ENCODE measurements at regions not wholly inside any gene's neighbourhood (a gene's known extent, or its start where the extent isn't known, plus 50 kb on each side); places are given as distances from the start of the nearest gene placed in this dataset.
A peak's percentile ranks its signal among the peaks of the same experiment; 100 is the strongest.
"Not testable (repeated sequence)": the region's sequence is repeated elsewhere in the genome, so short reads cannot be mapped to it uniquely, and the experiment has no call there.

DNA sequence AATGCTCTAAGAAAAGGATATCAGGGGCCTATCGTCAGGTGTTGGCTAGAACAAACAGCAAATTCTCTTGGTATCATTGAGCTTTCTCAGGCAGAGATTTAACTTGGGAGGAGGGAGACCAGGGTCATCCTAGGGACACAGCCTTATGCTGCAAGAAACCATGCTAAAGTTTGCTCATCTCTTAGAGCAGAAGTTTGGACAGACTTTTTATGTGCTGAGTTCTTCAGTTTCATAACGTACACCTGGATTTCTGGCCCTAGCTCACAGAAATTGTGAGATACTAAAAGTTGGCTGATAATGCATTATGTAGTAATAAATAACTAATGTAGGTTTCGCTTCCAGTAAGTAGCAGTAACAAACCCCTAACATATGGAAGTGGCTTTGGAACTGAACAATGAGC lies 1359.8 kb upstream of the CDH9 start:
- Histone ChIP-seq H3K27ac (ENCODE audit: low read depth, low read length) (no peak overlapping the region), H3K27me3 (ENCODE audit: control insufficient read depth, insufficient read depth, low read length) (no peaks in the 10 kb centered on the region), H3K9me3 (ENCODE audit: control insufficient read depth, insufficient read depth, low read length) (no peaks in the 10 kb centered on the region), H3K4me1 (ENCODE audit: control insufficient read depth, insufficient read depth, low read length) (no peaks in the 10 kb centered on the region), H3K36me3 (ENCODE audit: control insufficient read depth, insufficient read depth, low read length) (no peaks in the 10 kb centered on the region), H3K4me3 (ENCODE audit: low read depth, low read length) (no peak overlapping the region)
- no CpG with 5 or more reads among the region's 3 CpGs for WGBS (ENCODE audit: insufficient coverage)
- DNase-seq (ENCODE audit: low read depth in 4 of 6, low spot score in 6 of 6) = no peak

DNA sequence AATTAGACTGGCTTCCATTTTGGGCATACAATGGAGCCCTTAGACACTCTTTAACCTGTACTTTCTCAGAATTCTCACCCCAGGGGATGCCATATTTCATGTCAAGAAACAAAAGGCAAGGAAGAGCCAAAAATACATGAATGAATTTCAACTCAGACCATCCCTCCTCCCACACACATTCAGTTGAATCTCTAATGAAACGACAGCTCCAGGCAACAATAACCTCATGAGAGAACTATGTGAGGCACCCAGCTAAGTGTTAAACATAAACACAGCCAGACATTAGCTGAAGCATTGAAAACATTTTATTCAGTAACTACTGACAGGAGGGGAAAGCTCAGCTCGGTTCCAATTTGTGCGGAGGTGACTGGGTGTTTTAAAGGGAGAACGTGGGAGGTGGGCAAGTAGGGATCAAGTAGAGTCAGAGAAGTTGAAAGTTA lies 1359.1 kb upstream of the CDH9 start:
- Histone ChIP-seq H3K4me1 (ENCODE audit: control insufficient read depth, insufficient read depth, low read length) (no peaks in the 10 kb centered on the region), H3K27me3 (ENCODE audit: control insufficient read depth, insufficient read depth, low read length) (no peaks in the 10 kb centered on the region), H3K4me3 (ENCODE audit: low read depth, low read length) (no peak overlapping the region), H3K36me3 (ENCODE audit: control insufficient read depth, insufficient read depth, low read length) (no peaks in the 10 kb centered on the region), H3K9me3 (ENCODE audit: control insufficient read depth, insufficient read depth, low read length) (no peaks in the 10 kb centered on the region), H3K27ac (ENCODE audit: low read depth, low read length) (peak overlapping the region; percentile 47)
- DNase-seq (ENCODE audit: low read depth in 4 of 6, low spot score in 6 of 6) = peak in 3 of 6 donors; percentile 2 to 35 (median 34)
- 14% methylated on average over 4 of the region's 4 CpGs for WGBS (ENCODE audit: insufficient coverage)

DNA sequence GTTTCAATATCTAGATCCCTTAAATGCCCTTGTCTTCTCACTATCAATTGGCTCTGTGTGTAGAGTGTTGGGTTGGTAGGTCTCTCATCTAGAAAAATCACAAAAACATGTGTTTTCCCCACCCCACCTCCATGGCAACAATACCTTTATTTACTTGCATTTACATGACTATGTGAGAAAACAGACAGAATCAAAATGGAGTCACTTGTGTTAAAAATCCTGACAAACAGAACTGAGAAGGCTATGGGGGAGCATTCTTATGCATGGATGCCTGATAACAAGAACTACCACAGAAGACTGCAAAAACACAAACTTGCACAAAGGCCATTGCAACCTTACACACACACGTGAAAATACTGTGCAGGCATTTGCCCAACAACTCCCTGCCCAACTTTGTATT lies 1352.9 kb upstream of the CDH9 start:
- no peak overlapping the region for H3K27ac ChIP-seq (ENCODE audit: low read depth, low read length)
- DNase-seq (ENCODE audit: low read depth in 4 of 6, low spot score in 6 of 6) = no peak
- H3K4me3 ChIP-seq (ENCODE audit: low read depth, low read length) = no peak overlapping the region
- H3K27me3 ChIP-seq (ENCODE audit: control insufficient read depth, insufficient read depth, low read length) = no peaks in the 10 kb centered on the region
- no peaks in the 10 kb centered on the region for H3K36me3 ChIP-seq (ENCODE audit: control insufficient read depth, insufficient read depth, low read length)
- WGBS (ENCODE audit: insufficient coverage) = 45% methylated on average over 1 of the region's 1 CpG
- no peaks in the 10 kb centered on the region for H3K4me1 ChIP-seq (ENCODE audit: control insufficient read depth, insufficient read depth, low read length)
- H3K9me3 ChIP-seq (ENCODE audit: control insufficient read depth, insufficient read depth, low read length) = no peaks in the 10 kb centered on the region

DNA sequence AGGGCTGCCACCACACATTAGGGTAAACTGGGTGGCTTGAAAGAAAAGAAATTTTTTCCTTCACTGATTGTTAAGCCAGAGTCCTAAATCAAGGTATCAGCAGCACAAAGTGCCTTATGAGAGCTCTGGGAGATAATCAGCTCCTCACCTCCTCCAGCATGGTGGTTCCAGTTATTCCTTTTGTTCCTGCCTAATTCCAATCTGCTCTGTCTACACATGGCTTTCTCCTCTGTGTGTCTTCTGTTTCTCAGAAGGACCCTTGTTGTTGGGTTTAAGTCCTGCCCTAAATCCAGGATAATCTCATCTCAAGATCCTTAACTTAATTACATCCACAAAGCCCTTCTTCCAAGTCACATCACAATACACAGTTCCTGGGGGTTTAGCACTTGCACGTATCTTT lies 1352.0 kb upstream of the CDH9 start:
- no peak for DNase-seq (ENCODE audit: low read depth in 4 of 6, low spot score in 6 of 6)
- H3K4me1 ChIP-seq (ENCODE audit: control insufficient read depth, insufficient read depth, low read length) = no peaks in the 10 kb centered on the region
- H3K9me3 ChIP-seq (ENCODE audit: control insufficient read depth, insufficient read depth, low read length) = no peaks in the 10 kb centered on the region
- no peaks in the 10 kb centered on the region for H3K27me3 ChIP-seq (ENCODE audit: control insufficient read depth, insufficient read depth, low read length)
- no peak overlapping the region for H3K4me3 ChIP-seq (ENCODE audit: low read depth, low read length)
- WGBS (ENCODE audit: insufficient coverage) = no CpG with 5 or more reads among the region's 1 CpG
- H3K27ac ChIP-seq (ENCODE audit: low read depth, low read length) = no peak overlapping the region
- no peaks in the 10 kb centered on the region for H3K36me3 ChIP-seq (ENCODE audit: control insufficient read depth, insufficient read depth, low read length)

- H3K36me3 ChIP-seq (ENCODE audit: control insufficient read depth, insufficient read depth, low read length); H3K9me3 ChIP-seq (ENCODE audit: control insufficient read depth, insufficient read depth, low read length); H3K27ac ChIP-seq (ENCODE audit: low read depth, low read length); H3K27me3 ChIP-seq (ENCODE audit: control insufficient read depth, insufficient read depth, low read length); H3K4me3 ChIP-seq (ENCODE audit: low read depth, low read length); H3K4me1 ChIP-seq (ENCODE audit: control insufficient read depth, insufficient read depth, low read length); DNase-seq (ENCODE audit: low read depth in 4 of 6, low spot score in 6 of 6): not testable (repeated sequence)
- WGBS (ENCODE audit: insufficient coverage) = 100% methylated on average over 1 of the region's 3 CpGs
These were observed 1351.3 kb upstream of the CDH9 start for GRCh38 chr5:28389727-28390126.

DNA sequence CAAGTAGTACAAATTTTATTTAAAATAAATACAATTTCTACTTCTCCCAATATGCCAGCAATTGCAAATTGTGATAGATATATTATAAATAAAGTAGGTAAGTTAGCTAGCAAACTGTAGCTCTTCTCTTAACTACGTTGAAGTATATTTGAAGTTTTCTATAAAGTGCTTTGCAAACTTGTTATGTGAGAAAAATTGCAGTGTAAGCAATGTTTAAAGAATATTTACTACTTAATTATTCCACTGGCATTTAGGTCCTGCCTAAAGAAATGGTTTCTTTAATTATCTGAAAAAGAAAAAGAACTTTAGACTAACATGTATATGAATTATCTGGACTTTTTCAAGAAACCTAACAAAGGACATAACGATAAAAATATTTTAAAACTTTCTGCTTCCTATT lies 1350.0 kb upstream of the CDH9 start:
- no peaks in the 10 kb centered on the region for H3K36me3 ChIP-seq (ENCODE audit: control insufficient read depth, insufficient read depth, low read length)
- H3K9me3 ChIP-seq (ENCODE audit: control insufficient read depth, insufficient read depth, low read length) = no peaks in the 10 kb centered on the region
- no CpG with 5 or more reads among the region's 2 CpGs for WGBS (ENCODE audit: insufficient coverage)

GRCh38 chr5:28386712-28387111 lies 1348.3 kb upstream of the CDH9 start:
- H3K4me1 ChIP-seq (ENCODE audit: control insufficient read depth, insufficient read depth, low read length) = no peaks in the 10 kb centered on the region
- no peak for DNase-seq (ENCODE audit: low read depth in 4 of 6, low spot score in 6 of 6)
- no peak overlapping the region for H3K4me3 ChIP-seq (ENCODE audit: low read depth, low read length)
- no peaks in the 10 kb centered on the region for H3K36me3 ChIP-seq (ENCODE audit: control insufficient read depth, insufficient read depth, low read length)
- H3K27me3 ChIP-seq (ENCODE audit: control insufficient read depth, insufficient read depth, low read length) = no peaks in the 10 kb centered on the region
- no peaks in the 10 kb centered on the region for H3K9me3 ChIP-seq (ENCODE audit: control insufficient read depth, insufficient read depth, low read length)
- no peak overlapping the region for H3K27ac ChIP-seq (ENCODE audit: low read depth, low read length)
- WGBS (ENCODE audit: insufficient coverage) = no CpG with 5 or more reads among the region's 2 CpGs

More for the DNA sequence above, 1350.0 kb upstream of the CDH9 start:
- Histone ChIP-seq H3K27me3 (ENCODE audit: control insufficient read depth, insufficient read depth, low read length) (no peaks in the 10 kb centered on the region), H3K4me3 (ENCODE audit: low read depth, low read length) (no peak overlapping the region), H3K27ac (ENCODE audit: low read depth, low read length) (no peak overlapping the region), H3K4me1 (ENCODE audit: control insufficient read depth, insufficient read depth, low read length) (no peaks in the 10 kb centered on the region)
- no peak for DNase-seq (ENCODE audit: low read depth in 4 of 6, low spot score in 6 of 6)

- Histone ChIP-seq H3K4me3 (ENCODE audit: low read depth, low read length) (no peak overlapping the region), H3K27ac (ENCODE audit: low read depth, low read length) (no peak overlapping the region), H3K36me3 (ENCODE audit: control insufficient read depth, insufficient read depth, low read length) (no peaks in the 10 kb centered on the region), H3K9me3 (ENCODE audit: control insufficient read depth, insufficient read depth, low read length) (no peaks in the 10 kb centered on the region), H3K4me1 (ENCODE audit: control insufficient read depth, insufficient read depth, low read length) (no peaks in the 10 kb centered on the region), H3K27me3 (ENCODE audit: control insufficient read depth, insufficient read depth, low read length) (no peaks in the 10 kb centered on the region)
- 100% methylated on average over 1 of the region's 2 CpGs for WGBS (ENCODE audit: insufficient coverage)
- DNase-seq (ENCODE audit: low read depth in 4 of 6, low spot score in 6 of 6) = no peak
These were observed 1341.8 kb upstream of the CDH9 start for GRCh38 chr5:28380167-28380566.

- Histone ChIP-seq H3K27ac (ENCODE audit: low read depth, low read length) (no peak overlapping the region), H3K4me1 (ENCODE audit: control insufficient read depth, insufficient read depth, low read length) (no peaks in the 10 kb centered on the region), H3K9me3 (ENCODE audit: control insufficient read depth, insufficient read depth, low read length) (no peaks in the 10 kb centered on the region), H3K27me3 (ENCODE audit: control insufficient read depth, insufficient read depth, low read length) (no peaks in the 10 kb centered on the region), H3K4me3 (ENCODE audit: low read depth, low read length) (no peak overlapping the region), H3K36me3 (ENCODE audit: control insufficient read depth, insufficient read depth, low read length) (no peaks in the 10 kb centered on the region)
- 60% methylated on average over 1 of the region's 3 CpGs for WGBS (ENCODE audit: insufficient coverage)
- DNase-seq (ENCODE audit: low read depth in 4 of 6, low spot score in 6 of 6) = no peak
These were observed 1336.1 kb upstream of the CDH9 start for GRCh38 chr5:28374492-28374967.

DNA sequence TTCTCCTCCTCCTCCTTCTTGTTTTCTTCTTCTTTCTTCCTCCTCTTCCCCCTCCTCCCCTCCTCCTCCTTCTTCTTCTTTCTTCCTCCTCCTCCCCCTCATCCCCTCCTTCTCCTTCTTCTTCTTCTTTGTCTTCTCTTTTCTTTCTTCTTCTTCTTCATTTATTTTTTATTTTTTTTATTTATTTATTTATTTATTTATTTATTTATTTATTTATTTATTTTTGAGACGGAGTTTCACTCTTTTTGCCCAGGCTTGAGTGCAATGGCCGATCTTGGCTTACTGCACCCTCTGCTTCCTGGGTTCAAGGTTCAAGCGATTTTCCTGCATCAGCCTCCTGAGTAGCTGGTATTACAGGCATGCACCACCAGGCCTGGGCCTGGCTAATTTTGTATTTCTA lies 1332.5 kb upstream of the CDH9 start:
- H3K4me3 ChIP-seq (ENCODE audit: low read depth, low read length) = no peak overlapping the region
- 64% methylated on average over 3 of the region's 3 CpGs for WGBS (ENCODE audit: insufficient coverage)
- H3K27me3 ChIP-seq (ENCODE audit: control insufficient read depth, insufficient read depth, low read length) = no peaks in the 10 kb centered on the region
- H3K4me1 ChIP-seq (ENCODE audit: control insufficient read depth, insufficient read depth, low read length) = no peaks in the 10 kb centered on the region
- no peak for DNase-seq (ENCODE audit: low read depth in 4 of 6, low spot score in 6 of 6)
- H3K36me3 ChIP-seq (ENCODE audit: control insufficient read depth, insufficient read depth, low read length) = no peaks in the 10 kb centered on the region
- no peaks in the 10 kb centered on the region for H3K9me3 ChIP-seq (ENCODE audit: control insufficient read depth, insufficient read depth, low read length)
- H3K27ac ChIP-seq (ENCODE audit: low read depth, low read length) = no peak overlapping the region

Measured in spinal cord (tissue), 9 donors.